HL-60 (cell line): ENCODE measurements at regions not wholly inside any gene's neighbourhood (a gene's known extent, or its start where the extent isn't known, plus 50 kb on each side); places are given as distances from the start of the nearest gene placed in this dataset.

Source experiments
- GABPA ChIP-seq: IDR thresholded peaks from 2 replicates; pipeline ENCODE4 v1.6.1; 2012; ENCODE audit warnings: low read depth
- POLR2AphosphoS5 ChIP-seq: IDR thresholded peaks from 2 replicates; pipeline ENCODE4 v1.6.1; 2012; ENCODE audit warnings: low read depth
- SPI1 ChIP-seq: IDR thresholded peaks from 2 replicates; pipeline ENCODE4 v1.6.1; 2012; ENCODE audit warnings: low read depth, mild to moderate bottlenecking, borderline replicate concordance
- TF ChIP-seq, protein P1 (sequence below): IDR thresholded peaks from one replicate; pipeline ENCODE4 v1.5.1; 2011; ENCODE audit warnings: low read length, control low read depth, inconsistent platforms; ENCODE audit not compliant: insufficient read depth
- TF ChIP-seq, protein P2 (sequence below): IDR thresholded peaks from 2 replicates; pipeline ENCODE4 v1.6.1; 2012; ENCODE audit warnings: low read depth; ENCODE audit not compliant: insufficient replicate concordance

DNA sequence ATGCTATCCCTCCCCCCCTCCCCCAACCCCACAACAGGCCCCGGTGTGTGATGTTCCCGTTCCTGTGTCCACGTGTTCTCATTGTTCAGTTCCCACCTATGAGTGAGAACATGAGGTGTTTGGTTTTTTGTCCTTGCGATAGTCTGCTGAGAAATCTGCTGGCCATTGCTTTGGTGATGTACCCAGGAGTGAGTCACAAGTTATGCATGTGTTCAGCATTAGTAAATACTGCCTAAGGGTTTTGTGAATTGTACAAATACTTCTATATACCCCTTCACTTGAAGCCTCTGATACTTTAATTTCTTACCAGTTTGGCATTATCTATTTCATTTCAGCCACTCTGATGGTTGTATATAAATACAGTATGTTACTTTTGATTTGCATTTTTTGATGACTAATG is 711.3 kb upstream of the GJE1 start:
- TF ChIP-seq POLR2AphosphoS5 (no peak), GABPA (no peak), SPI1 (no peak)
- TF ChIP-seq, protein P1, sequence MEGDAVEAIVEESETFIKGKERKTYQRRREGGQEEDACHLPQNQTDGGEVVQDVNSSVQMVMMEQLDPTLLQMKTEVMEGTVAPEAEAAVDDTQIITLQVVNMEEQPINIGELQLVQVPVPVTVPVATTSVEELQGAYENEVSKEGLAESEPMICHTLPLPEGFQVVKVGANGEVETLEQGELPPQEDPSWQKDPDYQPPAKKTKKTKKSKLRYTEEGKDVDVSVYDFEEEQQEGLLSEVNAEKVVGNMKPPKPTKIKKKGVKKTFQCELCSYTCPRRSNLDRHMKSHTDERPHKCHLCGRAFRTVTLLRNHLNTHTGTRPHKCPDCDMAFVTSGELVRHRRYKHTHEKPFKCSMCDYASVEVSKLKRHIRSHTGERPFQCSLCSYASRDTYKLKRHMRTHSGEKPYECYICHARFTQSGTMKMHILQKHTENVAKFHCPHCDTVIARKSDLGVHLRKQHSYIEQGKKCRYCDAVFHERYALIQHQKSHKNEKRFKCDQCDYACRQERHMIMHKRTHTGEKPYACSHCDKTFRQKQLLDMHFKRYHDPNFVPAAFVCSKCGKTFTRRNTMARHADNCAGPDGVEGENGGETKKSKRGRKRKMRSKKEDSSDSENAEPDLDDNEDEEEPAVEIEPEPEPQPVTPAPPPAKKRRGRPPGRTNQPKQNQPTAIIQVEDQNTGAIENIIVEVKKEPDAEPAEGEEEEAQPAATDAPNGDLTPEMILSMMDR: no peak
- TF ChIP-seq, protein P2, sequence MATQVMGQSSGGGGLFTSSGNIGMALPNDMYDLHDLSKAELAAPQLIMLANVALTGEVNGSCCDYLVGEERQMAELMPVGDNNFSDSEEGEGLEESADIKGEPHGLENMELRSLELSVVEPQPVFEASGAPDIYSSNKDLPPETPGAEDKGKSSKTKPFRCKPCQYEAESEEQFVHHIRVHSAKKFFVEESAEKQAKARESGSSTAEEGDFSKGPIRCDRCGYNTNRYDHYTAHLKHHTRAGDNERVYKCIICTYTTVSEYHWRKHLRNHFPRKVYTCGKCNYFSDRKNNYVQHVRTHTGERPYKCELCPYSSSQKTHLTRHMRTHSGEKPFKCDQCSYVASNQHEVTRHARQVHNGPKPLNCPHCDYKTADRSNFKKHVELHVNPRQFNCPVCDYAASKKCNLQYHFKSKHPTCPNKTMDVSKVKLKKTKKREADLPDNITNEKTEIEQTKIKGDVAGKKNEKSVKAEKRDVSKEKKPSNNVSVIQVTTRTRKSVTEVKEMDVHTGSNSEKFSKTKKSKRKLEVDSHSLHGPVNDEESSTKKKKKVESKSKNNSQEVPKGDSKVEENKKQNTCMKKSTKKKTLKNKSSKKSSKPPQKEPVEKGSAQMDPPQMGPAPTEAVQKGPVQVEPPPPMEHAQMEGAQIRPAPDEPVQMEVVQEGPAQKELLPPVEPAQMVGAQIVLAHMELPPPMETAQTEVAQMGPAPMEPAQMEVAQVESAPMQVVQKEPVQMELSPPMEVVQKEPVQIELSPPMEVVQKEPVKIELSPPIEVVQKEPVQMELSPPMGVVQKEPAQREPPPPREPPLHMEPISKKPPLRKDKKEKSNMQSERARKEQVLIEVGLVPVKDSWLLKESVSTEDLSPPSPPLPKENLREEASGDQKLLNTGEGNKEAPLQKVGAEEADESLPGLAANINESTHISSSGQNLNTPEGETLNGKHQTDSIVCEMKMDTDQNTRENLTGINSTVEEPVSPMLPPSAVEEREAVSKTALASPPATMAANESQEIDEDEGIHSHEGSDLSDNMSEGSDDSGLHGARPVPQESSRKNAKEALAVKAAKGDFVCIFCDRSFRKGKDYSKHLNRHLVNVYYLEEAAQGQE: no peak
